SK-N-SH treated with all-trans-retinoic acid at 6 μM for 48 hours (cell line): ENCODE measurements at regions not wholly inside any gene's neighbourhood (a gene's known extent, or its start where the extent isn't known, plus 50 kb on each side); places are given as distances from the start of the nearest gene placed in this dataset.

Experiments
- CREB5 ChIP-seq: fragments of 250-450 bp; sonication (Bioruptor Pico); IDR thresholded peaks from 2 replicates; pipeline ENCODE4 v1.5.1; 2020; ENCODE audit warnings: low read depth, mild to moderate bottlenecking, moderate library complexity
- ISL1 ChIP-seq: fragments of 250-450 bp; sonication (Bioruptor Pico); IDR thresholded peaks from 2 replicates; pipeline ENCODE4 v2.1.2; 2022; ENCODE audit warnings: mild to moderate bottlenecking, moderate library complexity
- SNAI2 ChIP-seq: fragments of 250-450 bp; sonication (Bioruptor Pico); IDR thresholded peaks from 2 replicates; pipeline ENCODE4 v1.5.0; 2020; ENCODE audit warnings: mild to moderate bottlenecking, moderate library complexity
- TOX ChIP-seq: fragments of 250-450 bp; sonication (Bioruptor Pico); IDR thresholded peaks from 2 replicates; pipeline ENCODE4 v1.8.0; 2021; ENCODE audit warnings: mild to moderate bottlenecking, moderate library complexity, borderline replicate concordance
- ZNF8 ChIP-seq: fragments of 450-650 bp; formaldehyde crosslinking; IDR thresholded peaks from 2 replicates; pipeline ENCODE4 v1.5.0; 2020; ENCODE audit warnings: mild to moderate bottlenecking, moderate library complexity

- TF ChIP-seq TOX (CRISPR knock-in tag) (no peak), SNAI2 (no peak), ZNF8 (CRISPR knock-in tag) (no peak), ISL1 (CRISPR knock-in tag) (no peak), CREB5 (no peak)
Measured at GRCh38 chr12:127980585-127980984, 286.4 kb upstream of the TMEM132C start.
